DND-41 (cell line): ENCODE measurements at regions not wholly inside any gene's neighbourhood (a gene's known extent, or its start where the extent isn't known, plus 50 kb on each side); places are given as distances from the start of the nearest gene placed in this dataset.
A peak's percentile ranks its signal among the peaks of the same experiment; 100 is the strongest.

Experiments used
- EZH2 ChIP-seq: IDR thresholded peaks from 3 replicates; pipeline ENCODE4 v1.6.1; 2012; ENCODE audit warnings: borderline replicate concordance, low read depth, mild to moderate bottlenecking, moderate library complexity, low read length, inconsistent platforms; ENCODE audit not compliant: severe bottlenecking
- TF ChIP-seq, protein P1 (sequence below): IDR thresholded peaks from 2 replicates; pipeline ENCODE4 v1.5.1; 2012; ENCODE audit warnings: borderline replicate concordance, low read length, moderate library complexity, mild to moderate bottlenecking; ENCODE audit not compliant: poor library complexity, severe bottlenecking; ENCODE audit errors: extremely low read depth

DNA sequence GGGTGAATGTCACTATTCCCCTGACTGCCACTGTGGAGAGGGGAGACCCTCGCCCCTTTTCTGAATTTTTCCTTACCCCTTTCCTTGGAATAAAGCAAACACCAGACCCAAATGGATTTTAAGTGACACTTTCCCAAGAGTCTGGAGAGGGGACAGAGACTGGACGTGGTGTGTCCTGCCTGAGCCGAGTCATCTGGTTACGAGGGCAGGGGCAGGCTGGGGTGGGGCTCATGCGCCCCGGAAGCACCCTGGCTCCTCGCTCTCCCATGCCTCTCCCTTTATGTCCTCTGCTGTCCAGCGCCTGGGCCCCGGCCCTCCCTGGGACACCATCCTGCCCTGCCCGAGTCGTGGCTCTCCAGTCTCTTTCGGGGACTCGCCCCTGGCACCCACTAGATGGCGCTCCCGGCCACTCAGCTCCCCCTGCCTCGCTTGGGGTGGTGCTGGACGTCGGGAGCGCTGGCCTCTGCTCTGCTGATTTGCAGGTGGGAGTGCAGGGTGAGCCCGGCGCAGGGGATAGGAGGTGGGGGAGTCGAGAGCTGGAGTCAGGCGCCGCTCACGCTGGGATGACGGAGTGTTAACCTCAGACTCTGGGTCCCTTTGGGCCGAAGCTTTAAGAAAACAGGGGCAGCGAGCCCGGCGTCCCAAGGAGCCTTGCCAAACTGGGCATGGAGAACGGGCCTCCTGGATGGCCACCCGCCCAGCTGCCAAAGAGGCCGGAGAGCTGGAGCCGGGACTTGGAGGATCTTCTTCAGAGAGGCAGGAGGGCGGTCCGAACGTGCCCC, 89.8 kb downstream of the RPS6KA4 start:
- TF ChIP-seq, protein P1, sequence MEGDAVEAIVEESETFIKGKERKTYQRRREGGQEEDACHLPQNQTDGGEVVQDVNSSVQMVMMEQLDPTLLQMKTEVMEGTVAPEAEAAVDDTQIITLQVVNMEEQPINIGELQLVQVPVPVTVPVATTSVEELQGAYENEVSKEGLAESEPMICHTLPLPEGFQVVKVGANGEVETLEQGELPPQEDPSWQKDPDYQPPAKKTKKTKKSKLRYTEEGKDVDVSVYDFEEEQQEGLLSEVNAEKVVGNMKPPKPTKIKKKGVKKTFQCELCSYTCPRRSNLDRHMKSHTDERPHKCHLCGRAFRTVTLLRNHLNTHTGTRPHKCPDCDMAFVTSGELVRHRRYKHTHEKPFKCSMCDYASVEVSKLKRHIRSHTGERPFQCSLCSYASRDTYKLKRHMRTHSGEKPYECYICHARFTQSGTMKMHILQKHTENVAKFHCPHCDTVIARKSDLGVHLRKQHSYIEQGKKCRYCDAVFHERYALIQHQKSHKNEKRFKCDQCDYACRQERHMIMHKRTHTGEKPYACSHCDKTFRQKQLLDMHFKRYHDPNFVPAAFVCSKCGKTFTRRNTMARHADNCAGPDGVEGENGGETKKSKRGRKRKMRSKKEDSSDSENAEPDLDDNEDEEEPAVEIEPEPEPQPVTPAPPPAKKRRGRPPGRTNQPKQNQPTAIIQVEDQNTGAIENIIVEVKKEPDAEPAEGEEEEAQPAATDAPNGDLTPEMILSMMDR = peak; percentile 84
- no peak for TF ChIP-seq EZH2
